ENCODE measurements at regions not wholly inside any gene's neighbourhood (a gene's known extent, or its start where the extent isn't known, plus 50 kb on each side); places are given as distances from the start of the nearest gene placed in this dataset.

GRCh38 chr9:79302569-79302968 lies 269.2 kb upstream of the TLE4 start:
- in situ Hi-C loops (cut with HindIII; ENCODE audit: low pct_ligation_motif_present, low sequenced_read_pairs): no loop called here
- no peak overlapping the region for H3K4me3 ChIP-seq (ENCODE audit: low read depth, low read length)
- H3K36me3 ChIP-seq (replicated peaks): no peaks in the 10 kb centered on the region
- no peak overlapping the region for H3K27ac ChIP-seq
- H3K27me3 ChIP-seq (replicated peaks): no peaks in the 10 kb centered on the region
- no peak for TF ChIP-seq CTCF (IDR thresholded peaks at IDR 0.05; ENCODE audit: low read depth, low read length, missing control alignments)
- no peak for DNase-seq

- Histone ChIP-seq H3K36me3 (replicated peaks) (no peaks in the 10 kb centered on the region), H3K27ac (no peak overlapping the region), H3K4me3 (ENCODE audit: low read depth, low read length) (no peak overlapping the region), H3K27me3 (replicated peaks) (no peaks in the 10 kb centered on the region)
- DNase-seq: no peak
- TF ChIP-seq CTCF (IDR thresholded peaks at IDR 0.05; ENCODE audit: low read depth, low read length, missing control alignments): no peak
- in situ Hi-C loops (cut with HindIII; ENCODE audit: low pct_ligation_motif_present, low sequenced_read_pairs): no loop called here
Observed at GRCh38 chr9:79308012-79308411, 263.8 kb upstream of the TLE4 start.

- DNase-seq: no peak
- H3K27ac ChIP-seq: no peak overlapping the region
- in situ Hi-C loops (cut with HindIII; ENCODE audit: low pct_ligation_motif_present, low sequenced_read_pairs): no loop called here
- H3K36me3 ChIP-seq (replicated peaks): no peaks in the 10 kb centered on the region
- H3K4me3 ChIP-seq (ENCODE audit: low read depth, low read length): no peak overlapping the region
- TF ChIP-seq CTCF (IDR thresholded peaks at IDR 0.05; ENCODE audit: low read depth, low read length, missing control alignments): no peak
- H3K27me3 ChIP-seq (replicated peaks): no peaks in the 10 kb centered on the region
Observed at GRCh38 chr9:79312686-79313421, 258.9 kb upstream of the TLE4 start.

- Histone ChIP-seq H3K27ac (no peak overlapping the region), H3K4me3 (ENCODE audit: low read depth, low read length) (no peak overlapping the region), H3K27me3 (replicated peaks) (no peaks in the 10 kb centered on the region), H3K36me3 (replicated peaks) (no peaks in the 10 kb centered on the region)
- DNase-seq: no peak
- in situ Hi-C loops (cut with HindIII; ENCODE audit: low pct_ligation_motif_present, low sequenced_read_pairs): no loop called here
- no peak for TF ChIP-seq CTCF (IDR thresholded peaks at IDR 0.05; ENCODE audit: low read depth, low read length, missing control alignments)
Observed at GRCh38 chr9:79325501-79325900, 246.3 kb upstream of the TLE4 start.

GRCh38 chr9:79329861-79330260 lies 241.9 kb upstream of the TLE4 start:
- in situ Hi-C loops (cut with HindIII; ENCODE audit: low pct_ligation_motif_present, low sequenced_read_pairs): no loop called here
- Histone ChIP-seq H3K4me3 (ENCODE audit: low read depth, low read length) (no peak overlapping the region), H3K36me3 (replicated peaks) (no peaks in the 10 kb centered on the region), H3K27me3 (replicated peaks) (no peaks in the 10 kb centered on the region), H3K27ac (no peak overlapping the region)
- TF ChIP-seq CTCF (IDR thresholded peaks at IDR 0.05; ENCODE audit: low read depth, low read length, missing control alignments): no peak
- DNase-seq: no peak

- no peak overlapping the region for H3K4me3 ChIP-seq (ENCODE audit: low read depth, low read length)
- in situ Hi-C loops (cut with HindIII; ENCODE audit: low pct_ligation_motif_present, low sequenced_read_pairs): no loop called here
- H3K27ac ChIP-seq: no peak overlapping the region
- H3K36me3 ChIP-seq (replicated peaks): no peaks in the 10 kb centered on the region
- DNase-seq: no peak
- no peaks in the 10 kb centered on the region for H3K27me3 ChIP-seq (replicated peaks)
- TF ChIP-seq CTCF (IDR thresholded peaks at IDR 0.05; ENCODE audit: low read depth, low read length, missing control alignments): no peak
Observed at GRCh38 chr9:79334001-79334400, 237.8 kb upstream of the TLE4 start.
